LNCaP clone FGC (cell line): ENCODE measurements at regions not wholly inside any gene's neighbourhood (a gene's known extent, or its start where the extent isn't known, plus 50 kb on each side); places are given as distances from the start of the nearest gene placed in this dataset.

Source experiments
- DNase-seq: peaks from one replicate; pipeline ENCODE4 v3.0.0-alpha.2; 2011; ENCODE audit warnings: low read depth
- H3K4me3 ChIP-seq: 2 replicates; pipeline ENCODE4 v1.5.1; 2011; ENCODE audit warnings: mild to moderate bottlenecking, low read depth, low read length, control low read depth
- CTCF ChIP-seq: IDR thresholded peaks from 2 replicates; pipeline ENCODE4 v1.5.1; 2012; ENCODE audit warnings: mild to moderate bottlenecking; ENCODE audit not compliant: control insufficient read depth, insufficient read depth; ENCODE audit errors: extremely low read depth

GRCh38 chr5:56415356-56415765 lies 182.2 kb upstream of the ANKRD55 start:
- TF ChIP-seq CTCF, result no peak
- H3K4me3 ChIP-seq, result no peak overlapping the region
- no peak for DNase-seq

GRCh38 chr5:56414066-56414465 lies 180.9 kb upstream of the ANKRD55 start:
- DNase-seq, result no peak

GRCh38 chr5:56413546-56413945 lies 180.4 kb upstream of the ANKRD55 start:
- no peak overlapping the region for H3K4me3 ChIP-seq
- no peak for TF ChIP-seq CTCF
- no peak for DNase-seq

More at GRCh38 chr5:56414066-56414465, 180.9 kb upstream of the ANKRD55 start:
- H3K4me3 ChIP-seq, result no peak overlapping the region
- no peak for TF ChIP-seq CTCF

GRCh38 chr5:56412601-56413379 lies 179.7 kb upstream of the ANKRD55 start:
- no peak for DNase-seq
- no peak overlapping the region for H3K4me3 ChIP-seq

GRCh38 chr5:56410696-56411095 lies 177.6 kb upstream of the ANKRD55 start:
- TF ChIP-seq CTCF, result no peak
- no peak overlapping the region for H3K4me3 ChIP-seq
- no peak for DNase-seq

More at GRCh38 chr5:56412601-56413379, 179.7 kb upstream of the ANKRD55 start:
- no peak for TF ChIP-seq CTCF

GRCh38 chr5:56409331-56410190 lies 176.4 kb upstream of the ANKRD55 start:
- no peak overlapping the region for H3K4me3 ChIP-seq

More at GRCh38 chr5:56409331-56410190, 176.4 kb upstream of the ANKRD55 start:
- TF ChIP-seq CTCF, result no peak
- no peak for DNase-seq
